ENCODE measurements at regions not wholly inside any gene's neighbourhood (a gene's known extent, or its start where the extent isn't known, plus 50 kb on each side); places are given as distances from the start of the nearest gene placed in this dataset.
A peak's percentile ranks its signal among the peaks of the same experiment; 100 is the strongest.

GRCh38 chrX:39767446-39767845 lies 330.3 kb downstream of the BCOR start:
- Histone ChIP-seq H3K18ac (ENCODE audit: low read depth, low read length) (no peak overlapping the region), H4K20me1 (ENCODE audit: insufficient read depth, low read length) (no peaks in the 10 kb centered on the region), H2BK20ac (ENCODE audit: low read depth, low read length) (no peak overlapping the region), H3K56ac (ENCODE audit: extremely low read depth, insufficient read depth, low read length) (no peak overlapping the region), H3K27me3 (ENCODE audit: control insufficient read depth, insufficient read depth, low read length) (peaks cover 7% of the 10 kb centered on the region; the same call in 1 of the 2 replicates), H3K27ac (ENCODE audit: insufficient read depth, low read length) (no peak overlapping the region), H2BK120ac (ENCODE audit: low read depth, low read length) (no peak overlapping the region), H3K79me1 (ENCODE audit: low read depth in 1 of 2, low read length in 2 of 2) (no peaks in the 10 kb centered on the region), H2BK15ac (ENCODE audit: low read depth, low read length) (no peak overlapping the region), H2AK9ac (replicated peaks; ENCODE audit: low read depth, low read length, poor library complexity) (no peak overlapping the region), H2AFZ (replicated peaks; ENCODE audit: low read length, poor library complexity) (no peak overlapping the region), H3K4me1 (ENCODE audit: control insufficient read depth, insufficient read depth, low read length) (peaks cover 2% of the 10 kb centered on the region), H3K9me3 (ENCODE audit: control insufficient read depth, insufficient read depth, low read length) (no peaks in the 10 kb centered on the region), H3K4me2 (ENCODE audit: low read depth, low read length) (no peak overlapping the region), H3K4ac (ENCODE audit: low read depth, low read length) (no peak overlapping the region), H2BK5ac (ENCODE audit: low read depth, low read length, poor library complexity, severe bottlenecking) (no peak overlapping the region), H4K5ac (ENCODE audit: low read depth, low read length) (no peak overlapping the region), H4K91ac (ENCODE audit: insufficient read depth, low read depth, low read length) (no peak overlapping the region), H2AK5ac (ENCODE audit: low read depth, low read length) (no peak overlapping the region), H4K8ac (ENCODE audit: low read depth in 2 of 2, low read length in 2 of 2) (no peak overlapping the region), H3K9me1 (ENCODE audit: insufficient read depth, low read length) (0 out of 2 replicates have a peak, but pooled peaks cover 3% of the 10 kb centered on the region), H3K4me3 (ENCODE audit: insufficient read depth, low read depth, low read length) (no peak overlapping the region), H3K23ac (ENCODE audit: low read depth, low read length) (no peak overlapping the region), H3K9ac (ENCODE audit: low read depth, low read length) (no peak overlapping the region), H3K14ac (replicated peaks; ENCODE audit: low read depth, low read length) (no peak overlapping the region), H3K36me3 (ENCODE audit: control insufficient read depth, insufficient read depth, low read length) (no peaks in the 10 kb centered on the region)
- 100% methylated on average over 1 of the region's 9 CpGs; no CpG with 5 or more reads in 1 of the 2 experiments for WGBS, 2 experiments (ENCODE audit: extremely low coverage in 2 of 2, insufficient read length in 1 of 2)
- no peak for TF ChIP-seq RCOR1 (IDR thresholded peaks at IDR 0.05; ENCODE audit: insufficient replicate concordance, low read length)
- no peak for TF ChIP-seq CTCF (conservative IDR thresholded peaks at IDR 0.05; ENCODE audit: low read depth, low read length)
- TF ChIP-seq POLR2A (IDR thresholded peaks at IDR 0.05; ENCODE audit: low read depth, low read length) = no peak
- TF ChIP-seq RAD21 (IDR thresholded peaks at IDR 0.05; ENCODE audit: low read length) = no peak
- TF ChIP-seq, protein P1, sequence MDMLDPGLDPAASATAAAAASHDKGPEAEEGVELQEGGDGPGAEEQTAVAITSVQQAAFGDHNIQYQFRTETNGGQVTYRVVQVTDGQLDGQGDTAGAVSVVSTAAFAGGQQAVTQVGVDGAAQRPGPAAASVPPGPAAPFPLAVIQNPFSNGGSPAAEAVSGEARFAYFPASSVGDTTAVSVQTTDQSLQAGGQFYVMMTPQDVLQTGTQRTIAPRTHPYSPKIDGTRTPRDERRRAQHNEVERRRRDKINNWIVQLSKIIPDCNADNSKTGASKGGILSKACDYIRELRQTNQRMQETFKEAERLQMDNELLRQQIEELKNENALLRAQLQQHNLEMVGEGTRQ (IDR thresholded peaks at IDR 0.05; ENCODE audit: low read depth, low read length) = no peak
- no peak for TF ChIP-seq FOS (IDR thresholded peaks at IDR 0.05; ENCODE audit: low read depth, low read length)
- TF ChIP-seq RFX5 (IDR thresholded peaks at IDR 0.05; ENCODE audit: low read depth, low read length) = no peak
- no peak for TF ChIP-seq SMC3 (IDR thresholded peaks at IDR 0.05; ENCODE audit: low read depth, low read length)
- TF ChIP-seq ELK1 (IDR thresholded peaks at IDR 0.05; ENCODE audit: borderline replicate concordance, low read depth, low read length) = no peak
- no peak for TF ChIP-seq CHD1 (IDR thresholded peaks at IDR 0.05; ENCODE audit: low read depth, low read length)
- TF ChIP-seq NFE2L2 (IDR thresholded peaks at IDR 0.05; ENCODE audit: low read depth, low read length) = no peak
- no peak for TF ChIP-seq MAZ (IDR thresholded peaks at IDR 0.05; ENCODE audit: borderline replicate concordance, low read depth, low read length)
- no peak for TF ChIP-seq MAFK (IDR thresholded peaks at IDR 0.05; ENCODE audit: low read depth, low read length)
- no peak for TF ChIP-seq CEBPB (IDR thresholded peaks at IDR 0.05; ENCODE audit: low read depth, low read length)
- no peak for TF ChIP-seq BHLHE40 (IDR thresholded peaks at IDR 0.05; ENCODE audit: low read depth, low read length)
- no peak for TF ChIP-seq MXI1 (IDR thresholded peaks at IDR 0.05; ENCODE audit: borderline replicate concordance, low read depth, low read length)
- ATAC-seq (ENCODE audit: low read depth) (no peak), DNase-seq (peak; percentile 14)
- dilution Hi-C loops (cut with HindIII; ENCODE audit: low sequenced_read_pairs, unreplicated experiment) (no loop called here), intact Hi-C loops (cut with micrococcal nuclease) (no loop called here), in situ Hi-C loops (cut with MboI; ENCODE audit: low sequenced_read_pairs) (no loop called here)
- POLR2A ChIA-PET (ENCODE audit: unreplicated experiment) = no interaction called here
- no TSS peak for BruUV-seq (replicated peaks)
- CTCF ChIA-PET = no interaction called here

All from IMR-90 (cell line).